Ishikawa (cell line): ENCODE measurements at regions not wholly inside any gene's neighbourhood (a gene's known extent, or its start where the extent isn't known, plus 50 kb on each side); places are given as distances from the start of the nearest gene placed in this dataset.

Source experiments
- CREB1 ChIP-seq: IDR thresholded peaks from 2 replicates; pipeline ENCODE4 v1.6.1; 2012; ENCODE audit warnings: low read depth
- EP300 ChIP-seq: IDR thresholded peaks from 2 replicates; pipeline ENCODE4 v1.6.1; 2012; ENCODE audit warnings: borderline replicate concordance
- FOXM1 ChIP-seq: IDR thresholded peaks from 2 replicates; pipeline ENCODE4 v1.6.1; 2012; ENCODE audit warnings: low read depth, borderline replicate concordance
- MAX ChIP-seq: IDR thresholded peaks from 2 replicates; pipeline ENCODE4 v1.6.1; 2012
- NFIC ChIP-seq: IDR thresholded peaks from 2 replicates; pipeline ENCODE4 v1.6.1; 2012
- RAD21 ChIP-seq: IDR thresholded peaks from 2 replicates; pipeline ENCODE4 v1.6.1; 2012; ENCODE audit warnings: low read depth
- REST ChIP-seq: IDR thresholded peaks from 2 replicates; pipeline ENCODE4 v1.6.1; 2012; ENCODE audit warnings: low read depth, mild to moderate bottlenecking
- TEAD4 ChIP-seq: IDR thresholded peaks from 2 replicates; pipeline ENCODE4 v1.6.1; 2012
- YY1 ChIP-seq: IDR thresholded peaks from 2 replicates; pipeline ENCODE4 v1.6.1; 2012; ENCODE audit warnings: low read depth
- ZBTB7A ChIP-seq: IDR thresholded peaks from 2 replicates; pipeline ENCODE4 v1.6.1; 2012; ENCODE audit warnings: low read depth

- TF ChIP-seq FOXM1 (no peak), MAX (no peak), YY1 (no peak), RAD21 (no peak), NFIC (no peak), ZBTB7A (no peak), EP300 (no peak), CREB1 (no peak), REST (no peak), TEAD4 (no peak)
Measured at GRCh38 chr2:5373200-5373599, 319.0 kb upstream of the SOX11 start.
